GM23248 (cell line): ENCODE measurements at regions not wholly inside any gene's neighbourhood (a gene's known extent, or its start where the extent isn't known, plus 50 kb on each side); places are given as distances from the start of the nearest gene placed in this dataset.

Experiments used
- DNase-seq: peaks from one replicate; pipeline ENCODE4 v3.0.0-alpha.2; 2015
- H2AFZ ChIP-seq: fragments of 200-600 bp; sonication (generic); 2 replicates; pipeline ENCODE4 v1.6.1; 2016; ENCODE audit warnings: antibody characterized with exemption
- H3F3A ChIP-seq: fragments of 200-600 bp; sonication (generic); 2 replicates; pipeline ENCODE4 v1.6.1; 2016; ENCODE audit warnings: mild to moderate bottlenecking, antibody characterized with exemption, mixed run types; ENCODE audit not compliant: insufficient read depth
- H3K27ac ChIP-seq: fragments of 200-600 bp; sonication (generic); 2 replicates; pipeline ENCODE4 v1.5.1; 2016; ENCODE audit warnings: mild to moderate bottlenecking
- H3K27me3 ChIP-seq: fragments of 200-600 bp; sonication (generic); replicated peaks from 2 replicates; pipeline ENCODE4 v1.6.1; 2016; ENCODE audit warnings: mild to moderate bottlenecking; ENCODE audit not compliant: insufficient read depth
- H3K36me3 ChIP-seq: fragments of 200-600 bp; sonication (generic); 2 replicates; pipeline ENCODE4 v1.6.1; 2016; ENCODE audit warnings: low read depth, mild to moderate bottlenecking
- H3K4me1 ChIP-seq: fragments of 200-600 bp; sonication (generic); 2 replicates; pipeline ENCODE4 v1.6.1; 2016; ENCODE audit warnings: mild to moderate bottlenecking; ENCODE audit not compliant: insufficient read depth
- H3K4me2 ChIP-seq: fragments of 200-600 bp; sonication (generic); one replicate; pipeline ENCODE4 v1.6.1; 2016; ENCODE audit warnings: mild to moderate bottlenecking; ENCODE audit not compliant: unreplicated experiment
- H3K4me3 ChIP-seq: fragments of 200-600 bp; sonication (generic); 2 replicates; pipeline ENCODE4 v1.5.1; 2016; ENCODE audit warnings: mild to moderate bottlenecking
- H3K79me2 ChIP-seq: fragments of 200-600 bp; sonication (generic); 2 replicates; pipeline ENCODE4 v1.6.1; 2016; ENCODE audit warnings: mild to moderate bottlenecking; ENCODE audit not compliant: insufficient read depth
- H3K9ac ChIP-seq: fragments of 200-600 bp; sonication (generic); 2 replicates; pipeline ENCODE4 v1.6.1; 2016; ENCODE audit warnings: mild to moderate bottlenecking
- H3K9me2 ChIP-seq: fragments of 200-600 bp; sonication (generic); 2 replicates; pipeline ENCODE4 v1.6.1; 2016; ENCODE audit warnings: mixed run types, mild to moderate bottlenecking, moderate library complexity; ENCODE audit not compliant: insufficient read depth
- H3K9me3 ChIP-seq: fragments of 200-600 bp; sonication (generic); one replicate; pipeline ENCODE4 v1.6.1; 2017; ENCODE audit warnings: low read depth
- H4K20me1 ChIP-seq: fragments of 200-600 bp; sonication (generic); 2 replicates; pipeline ENCODE4 v1.6.0; 2016; ENCODE audit not compliant: insufficient read depth
- EZH2 ChIP-seq: fragments of 200-600 bp; sonication (generic); IDR thresholded peaks from 2 replicates; pipeline ENCODE4 v1.6.1; 2018; ENCODE audit warnings: antibody characterized with exemption, mild to moderate bottlenecking; ENCODE audit not compliant: insufficient read depth, poor library complexity, severe bottlenecking
- EZH2phosphoT487 ChIP-seq: fragments of 200-600 bp; sonication (generic); IDR thresholded peaks from 2 replicates; pipeline ENCODE4 v1.6.1; 2018; ENCODE audit warnings: antibody characterized with exemption, moderate library complexity, mild to moderate bottlenecking, low read depth; ENCODE audit not compliant: insufficient read depth
- WGBS, 2 experiments: methylation state at CpG; one replicate each; pipeline ENCODE4 v1.1.6; 2015 to 2017; ENCODE audit warnings: low lambda C conversion rate in 2 of 2, low coverage in 1 of 2; ENCODE audit errors: missing lambda C conversion rate in 2 of 2; 5-methylcytosine and 5-hydroxymethylcytosine counted together
- in situ Hi-C: fragments of 300-500 bp; cut with MboI; formaldehyde crosslinking; loops from 2 replicates; pipeline ENCODE4 v1.15.0; 2020

GRCh38 chr11:79691445-79691844 is 250.6 kb upstream of the TENM4 start:
- H2AFZ ChIP-seq, result no peak overlapping the region
- no peaks in the 10 kb centered on the region for H3K4me1 ChIP-seq
- WGBS, 2 experiments, result 7 to 12% methylated on average over 2 of the region's 2 CpGs
- in situ Hi-C loops, result no loop called here
- H3F3A ChIP-seq, result no peaks in the 10 kb centered on the region
- H3K4me3 ChIP-seq, result no peak overlapping the region
- no peak for DNase-seq
- no peaks in the 10 kb centered on the region for H3K36me3 ChIP-seq
- no peak overlapping the region for H3K27ac ChIP-seq
- H3K9me2 ChIP-seq, result no peaks in the 10 kb centered on the region
- no peaks in the 10 kb centered on the region for H4K20me1 ChIP-seq
- TF ChIP-seq EZH2phosphoT487 (no peak), EZH2 (no peak)
- no peak overlapping the region for H3K9ac ChIP-seq
- H3K79me2 ChIP-seq, result no peaks in the 10 kb centered on the region
- H3K27me3 ChIP-seq, result no peaks in the 10 kb centered on the region
- H3K4me2 ChIP-seq, result no peak overlapping the region
- no peaks in the 10 kb centered on the region for H3K9me3 ChIP-seq

DNA sequence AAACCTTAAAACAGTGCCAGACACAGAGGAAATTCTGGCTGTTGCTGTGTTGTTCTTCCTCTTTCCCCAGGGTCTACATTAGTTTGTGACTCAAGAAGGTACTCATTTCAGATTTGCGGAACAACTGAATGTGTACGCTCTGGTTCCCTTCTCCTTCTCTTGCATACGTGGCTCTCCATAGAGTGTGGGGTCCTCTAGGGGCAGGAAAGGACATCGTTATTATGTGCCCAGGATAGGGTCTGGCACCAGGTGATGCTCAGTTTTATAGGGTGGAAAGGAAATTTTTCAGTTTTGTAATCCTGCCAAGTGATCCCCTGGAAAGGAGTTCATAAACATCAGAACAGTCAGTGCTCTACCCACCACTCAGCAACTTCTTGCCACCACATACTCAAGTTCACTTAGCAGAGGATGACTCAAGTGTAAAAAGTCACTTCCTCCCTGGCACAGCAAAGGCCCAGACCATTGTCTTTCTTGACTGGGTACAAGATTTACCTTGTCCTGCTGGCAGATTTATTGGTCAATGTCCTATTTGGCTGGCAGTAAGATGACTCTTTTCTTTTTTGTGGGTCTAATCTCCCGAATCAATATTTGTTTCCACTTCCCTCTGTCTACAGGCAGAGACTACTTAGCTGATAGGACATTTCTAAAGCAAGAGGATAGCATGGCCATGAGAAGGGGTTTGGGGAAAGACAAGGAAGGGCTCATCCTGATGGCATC is 246.0 kb upstream of the TENM4 start:
- Histone ChIP-seq H3K4me1 (no peaks in the 10 kb centered on the region), H4K20me1 (no peaks in the 10 kb centered on the region), H3K27ac (no peak overlapping the region), H3K79me2 (no peaks in the 10 kb centered on the region), H3K9ac (no peak overlapping the region), H3F3A (no peaks in the 10 kb centered on the region), H3K36me3 (no peaks in the 10 kb centered on the region), H3K27me3 (no peaks in the 10 kb centered on the region), H3K4me3 (no peak overlapping the region), H3K4me2 (no peak overlapping the region), H2AFZ (no peak overlapping the region), H3K9me3 (no peaks in the 10 kb centered on the region), H3K9me2 (no peaks in the 10 kb centered on the region)
- WGBS, 2 experiments, result 36 to 42% methylated on average over 5 of the region's 5 CpGs
- in situ Hi-C loops, result no loop called here
- no peak for DNase-seq
- no peak for TF ChIP-seq EZH2
- TF ChIP-seq EZH2phosphoT487, result no peak

GRCh38 chr11:79683930-79684329 is 243.1 kb upstream of the TENM4 start:
- Histone ChIP-seq H3K4me3 (no peak overlapping the region), H3F3A (no peaks in the 10 kb centered on the region), H3K4me2 (no peak overlapping the region), H3K36me3 (no peaks in the 10 kb centered on the region), H3K27ac (no peak overlapping the region), H3K27me3 (no peaks in the 10 kb centered on the region), H2AFZ (no peak overlapping the region), H3K9me2 (no peaks in the 10 kb centered on the region), H4K20me1 (no peaks in the 10 kb centered on the region), H3K9ac (no peak overlapping the region), H3K9me3 (no peaks in the 10 kb centered on the region), H3K4me1 (no peaks in the 10 kb centered on the region), H3K79me2 (no peaks in the 10 kb centered on the region)
- 0 to 4% methylated on average over 1 of the region's 1 CpG for WGBS, 2 experiments
- no peak for TF ChIP-seq EZH2
- no peak for TF ChIP-seq EZH2phosphoT487
- in situ Hi-C loops, result no loop called here
- no peak for DNase-seq

GRCh38 chr11:79678780-79679452 is 238.1 kb upstream of the TENM4 start:
- no peak for DNase-seq
- TF ChIP-seq EZH2phosphoT487 (no peak), EZH2 (no peak)
- Histone ChIP-seq H3K9ac (no peak overlapping the region), H4K20me1 (no peaks in the 10 kb centered on the region), H3K9me2 (no peaks in the 10 kb centered on the region), H3K79me2 (no peaks in the 10 kb centered on the region), H3K9me3 (no peaks in the 10 kb centered on the region), H3K36me3 (no peaks in the 10 kb centered on the region), H2AFZ (no peak overlapping the region), H3F3A (no peaks in the 10 kb centered on the region), H3K27me3 (no peaks in the 10 kb centered on the region), H3K4me2 (no peak overlapping the region), H3K4me3 (no peak overlapping the region), H3K27ac (no peak overlapping the region), H3K4me1 (no peaks in the 10 kb centered on the region)
- WGBS, 2 experiments, result 11 to 12% methylated on average over 5 of the region's 5 CpGs
- in situ Hi-C loops, result no loop called here

- no peak for TF ChIP-seq EZH2
- no peaks in the 10 kb centered on the region for H3K9me2 ChIP-seq
- H3K36me3 ChIP-seq, result no peaks in the 10 kb centered on the region
- H3K79me2 ChIP-seq, result no peaks in the 10 kb centered on the region
- H3K9ac ChIP-seq, result no peak overlapping the region
- in situ Hi-C loops, result no loop called here
- H3K4me1 ChIP-seq, result no peaks in the 10 kb centered on the region
- no peaks in the 10 kb centered on the region for H3K9me3 ChIP-seq
- no peaks in the 10 kb centered on the region for H3F3A ChIP-seq
- no peak overlapping the region for H3K4me3 ChIP-seq
- H3K27me3 ChIP-seq, result no peaks in the 10 kb centered on the region
- no peak for DNase-seq
- H2AFZ ChIP-seq, result no peak overlapping the region
- H3K27ac ChIP-seq, result no peak overlapping the region
- no peaks in the 10 kb centered on the region for H4K20me1 ChIP-seq
- 0 to 9% methylated on average over 2 of the region's 2 CpGs for WGBS, 2 experiments
- H3K4me2 ChIP-seq, result no peak overlapping the region
These were observed 235.6 kb upstream of the TENM4 start for GRCh38 chr11:79676396-79676795.
